ENCODE measurements at regions not wholly inside any gene's neighbourhood (a gene's known extent, or its start where the extent isn't known, plus 50 kb on each side); places are given as distances from the start of the nearest gene placed in this dataset.

DNA sequence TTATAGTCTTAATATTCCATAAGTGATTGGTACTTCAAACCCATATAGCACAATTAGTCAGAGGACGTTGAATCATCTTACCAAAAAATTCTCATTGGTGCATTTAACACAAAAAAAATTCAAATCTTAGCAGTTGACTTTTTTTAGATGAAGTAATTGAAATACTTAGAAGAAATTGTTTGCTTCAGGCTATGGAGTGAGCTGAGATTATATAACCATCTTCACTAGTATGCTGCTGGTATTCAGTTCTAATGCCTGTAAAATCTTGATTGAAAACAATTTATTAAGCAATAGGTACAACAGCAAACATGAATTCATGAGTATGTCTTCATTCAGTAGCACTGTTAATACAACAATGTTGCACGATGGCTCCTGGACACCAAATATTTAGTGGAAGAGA, 250.0 kb downstream of the GPM6A start:
- TF ChIP-seq SP1 (IDR thresholded peaks at IDR 0.05) (no peak), ZNF384 (IDR thresholded peaks at IDR 0.05) (no peak), NFRKB (IDR thresholded peaks at IDR 0.05) (no peak), FOXM1 (IDR thresholded peaks at IDR 0.05; ENCODE audit: borderline replicate concordance) (no peak)
